ENCODE measurements at regions not wholly inside any gene's neighbourhood (a gene's known extent, or its start where the extent isn't known, plus 50 kb on each side); places are given as distances from the start of the nearest gene placed in this dataset.

DNA sequence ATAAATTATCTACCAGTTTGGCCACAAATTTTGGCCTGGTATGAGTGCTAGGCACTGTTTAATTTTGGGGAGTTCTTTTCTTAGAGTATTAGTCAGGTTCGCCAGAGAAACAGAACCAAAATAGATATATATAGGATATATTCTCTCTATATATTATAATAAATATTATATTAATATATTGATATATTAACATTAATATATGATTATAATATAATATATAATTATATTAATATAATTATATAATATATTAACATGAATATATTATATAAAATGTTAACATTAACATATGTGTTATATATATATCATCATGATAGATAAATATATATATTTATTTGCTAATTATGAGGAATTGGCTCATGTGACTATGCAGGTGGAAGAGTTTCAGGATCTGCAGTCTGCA lies 137.8 kb upstream of the CHRNA7 start:
- Histone ChIP-seq H3K36me3 (ENCODE audit: control insufficient read depth in 1 of 2, insufficient read depth in 2 of 2, low read length in 2 of 2) (no peaks in the 10 kb centered on the region), H3K27me3 (ENCODE audit: low read depth, low read length) (no peaks in the 10 kb centered on the region), H3K9me3 (ENCODE audit: control insufficient read depth in 1 of 2, low read length in 2 of 2) (peaks cover 0 to 5% of the 10 kb centered on the region in 2 donors), H3K4me3 (ENCODE audit: low read depth in 1 of 2, low read length in 2 of 2) (no peak overlapping the region), H3K4me1 (ENCODE audit: control insufficient read depth in 1 of 2, insufficient read depth in 2 of 2, low read length in 2 of 2) (no peaks in the 10 kb centered on the region), H3K27ac (ENCODE audit: low read length) (no peak overlapping the region)

DNA sequence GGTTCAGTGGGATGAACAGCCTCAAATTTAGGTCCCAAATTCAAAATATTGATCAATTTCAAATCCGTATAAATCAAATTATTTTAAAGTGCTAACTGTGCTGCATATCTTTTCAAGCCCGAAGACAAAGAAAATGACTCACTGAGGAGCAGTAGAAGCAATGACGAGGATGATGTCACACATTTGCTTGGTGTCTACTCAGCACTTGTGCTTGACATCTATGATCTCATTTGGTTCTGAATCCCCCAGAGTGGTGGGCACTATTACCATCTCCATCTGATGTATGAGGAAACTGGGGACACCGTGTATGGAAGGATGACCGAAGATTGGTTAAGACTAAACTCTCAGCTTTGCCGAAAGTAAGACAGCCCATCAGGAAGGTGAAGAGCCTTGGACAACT lies 136.5 kb upstream of the CHRNA7 start:
- Histone ChIP-seq H3K4me1 (ENCODE audit: control insufficient read depth in 1 of 2, insufficient read depth in 2 of 2, low read length in 2 of 2) (no peaks in the 10 kb centered on the region), H3K9me3 (ENCODE audit: control insufficient read depth in 1 of 2, low read length in 2 of 2) (peaks cover 0 to 8% of the 10 kb centered on the region in 2 donors), H3K4me3 (ENCODE audit: low read depth in 1 of 2, low read length in 2 of 2) (no peak overlapping the region), H3K27ac (ENCODE audit: low read length) (no peak overlapping the region), H3K27me3 (ENCODE audit: low read depth, low read length) (no peaks in the 10 kb centered on the region), H3K36me3 (ENCODE audit: control insufficient read depth in 1 of 2, insufficient read depth in 2 of 2, low read length in 2 of 2) (no peaks in the 10 kb centered on the region)

DNA sequence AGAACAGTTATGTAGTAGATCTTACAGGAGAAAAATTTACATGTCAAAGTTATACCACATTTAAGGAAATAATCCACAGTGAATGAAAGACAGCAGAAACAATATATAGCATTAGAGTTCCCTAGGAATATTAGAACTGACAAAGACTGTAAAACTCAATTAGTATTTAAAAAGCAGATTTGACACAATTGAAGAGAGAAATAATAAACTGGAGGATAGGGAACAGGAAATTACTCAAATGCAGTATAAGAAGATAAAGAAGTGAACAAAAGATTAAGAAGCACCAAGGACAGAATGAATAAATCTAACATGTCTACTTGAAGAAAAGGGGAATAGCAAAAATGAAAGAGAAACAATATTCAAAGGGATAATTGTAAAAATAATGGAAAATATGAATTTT lies 132.6 kb upstream of the CHRNA7 start:
- Histone ChIP-seq H3K36me3 (ENCODE audit: control insufficient read depth in 1 of 2, insufficient read depth in 2 of 2, low read length in 2 of 2) (no peaks in the 10 kb centered on the region), H3K27ac (ENCODE audit: low read length) (no peak overlapping the region), H3K27me3 (ENCODE audit: low read depth, low read length) (no peaks in the 10 kb centered on the region), H3K4me1 (ENCODE audit: control insufficient read depth in 1 of 2, insufficient read depth in 2 of 2, low read length in 2 of 2) (no peaks in the 10 kb centered on the region), H3K4me3 (ENCODE audit: low read depth in 1 of 2, low read length in 2 of 2) (no peak overlapping the region), H3K9me3 (ENCODE audit: control insufficient read depth in 1 of 2, low read length in 2 of 2) (peaks cover 0 to 11% of the 10 kb centered on the region in 2 donors)

DNA sequence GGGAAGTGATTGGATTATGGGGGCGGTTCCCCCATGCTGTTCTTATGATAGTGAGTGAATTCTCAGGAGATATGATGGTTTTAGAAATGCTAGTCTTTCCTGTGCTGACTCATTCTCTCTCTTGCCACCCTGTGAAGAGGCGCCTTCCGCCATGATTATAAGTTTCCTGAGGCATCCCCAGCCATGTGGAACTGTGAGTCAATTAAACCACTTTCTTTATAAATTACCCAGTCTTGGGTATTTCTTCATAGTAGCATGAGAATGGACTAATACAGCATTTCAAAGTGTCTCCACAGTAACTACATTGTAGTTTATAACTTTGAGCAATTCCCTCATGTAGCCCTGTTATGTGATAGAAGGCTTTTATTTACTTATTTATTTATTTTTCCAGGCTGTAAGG lies 128.8 kb upstream of the CHRNA7 start:
- Histone ChIP-seq H3K27ac (ENCODE audit: low read length) (no peak overlapping the region), H3K4me1 (ENCODE audit: control insufficient read depth in 1 of 2, insufficient read depth in 2 of 2, low read length in 2 of 2) (no peaks in the 10 kb centered on the region), H3K9me3 (ENCODE audit: control insufficient read depth in 1 of 2, low read length in 2 of 2) (peaks cover 0 to 11% of the 10 kb centered on the region in 2 donors), H3K36me3 (ENCODE audit: control insufficient read depth in 1 of 2, insufficient read depth in 2 of 2, low read length in 2 of 2) (no peaks in the 10 kb centered on the region), H3K4me3 (ENCODE audit: low read depth in 1 of 2, low read length in 2 of 2) (no peak overlapping the region), H3K27me3 (ENCODE audit: low read depth, low read length) (no peaks in the 10 kb centered on the region)

DNA sequence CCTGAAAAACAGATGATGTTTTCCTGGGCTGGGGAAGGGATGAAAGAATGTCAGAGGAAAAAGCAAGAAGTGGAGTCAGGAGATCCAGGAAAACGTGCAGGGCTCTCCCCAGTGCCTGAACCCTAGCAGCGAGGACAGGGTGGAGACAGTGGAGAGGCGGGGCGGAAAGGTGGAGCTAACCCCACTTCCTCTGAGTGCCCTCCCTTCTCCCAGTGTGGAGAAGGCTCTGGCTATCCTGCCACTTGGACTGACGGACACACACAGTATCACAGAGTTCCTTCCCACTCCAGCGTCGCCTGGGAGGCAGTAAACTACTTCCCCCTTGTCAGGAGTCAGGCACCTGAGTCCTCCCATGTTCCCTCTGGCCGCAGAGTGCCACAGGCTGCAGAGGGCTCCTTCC lies 125.3 kb upstream of the CHRNA7 start:
- Histone ChIP-seq H3K9me3 (ENCODE audit: control insufficient read depth in 1 of 2, low read length in 2 of 2) (no peaks in the 10 kb centered on the region), H3K27me3 (ENCODE audit: low read depth, low read length) (no peaks in the 10 kb centered on the region), H3K36me3 (ENCODE audit: control insufficient read depth in 1 of 2, insufficient read depth in 2 of 2, low read length in 2 of 2) (no peaks in the 10 kb centered on the region), H3K4me1 (ENCODE audit: control insufficient read depth in 1 of 2, insufficient read depth in 2 of 2, low read length in 2 of 2) (no peaks in the 10 kb centered on the region), H3K27ac (ENCODE audit: low read length) (no peak overlapping the region), H3K4me3 (ENCODE audit: low read depth in 1 of 2, low read length in 2 of 2) (no peak overlapping the region)

DNA sequence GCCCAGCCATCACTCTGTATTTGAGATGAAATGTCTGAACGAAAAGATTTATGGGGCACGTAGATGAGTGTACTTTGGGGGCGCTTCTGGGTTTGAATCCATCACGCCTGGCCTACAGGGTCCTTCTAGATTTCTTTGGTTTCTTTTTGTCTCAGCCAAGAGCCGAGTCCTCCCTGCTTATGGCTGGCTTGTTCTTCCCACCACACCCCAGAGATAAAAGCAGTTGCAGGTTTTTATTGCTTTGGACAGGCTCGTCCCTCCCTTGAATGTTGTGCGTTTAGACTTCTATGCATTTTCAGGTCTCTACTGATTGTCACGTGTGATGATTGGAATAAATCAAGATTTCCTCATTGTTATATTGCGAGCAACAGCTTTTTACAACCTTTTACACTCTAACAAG lies 104.8 kb upstream of the CHRNA7 start:
- Histone ChIP-seq H3K27me3 (ENCODE audit: low read depth, low read length) (no peaks in the 10 kb centered on the region), H3K4me3 (ENCODE audit: low read depth in 1 of 2, low read length in 2 of 2) (no peak overlapping the region), H3K27ac (ENCODE audit: low read length) (no peak overlapping the region), H3K4me1 (ENCODE audit: control insufficient read depth in 1 of 2, insufficient read depth in 2 of 2, low read length in 2 of 2) (no peaks in the 10 kb centered on the region), H3K9me3 (ENCODE audit: control insufficient read depth in 1 of 2, low read length in 2 of 2) (peaks cover 0 to 8% of the 10 kb centered on the region in 2 donors), H3K36me3 (ENCODE audit: control insufficient read depth in 1 of 2, insufficient read depth in 2 of 2, low read length in 2 of 2) (no peaks in the 10 kb centered on the region)

DNA sequence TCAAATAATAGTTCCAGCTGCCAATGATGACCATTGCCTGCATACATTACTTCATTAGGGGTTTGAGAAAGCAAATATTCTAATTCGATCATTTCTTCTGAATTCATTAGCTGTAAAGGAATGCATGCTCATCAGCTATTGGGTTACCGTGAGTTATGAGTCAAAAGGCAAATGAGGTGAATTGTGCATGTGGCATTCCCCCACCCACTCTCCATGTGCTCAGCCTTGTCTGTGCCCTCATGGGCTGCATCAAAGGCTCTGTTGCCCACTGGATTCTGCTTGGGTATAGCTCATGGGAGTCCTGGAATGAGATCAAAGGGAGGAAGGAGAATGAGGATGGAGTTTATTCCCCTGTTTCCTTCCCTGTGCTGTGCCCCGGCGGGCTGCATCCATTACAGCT lies 99.3 kb upstream of the CHRNA7 start:
- no peaks in the 10 kb centered on the region for H3K27me3 ChIP-seq (ENCODE audit: low read depth, low read length)
- no peaks in the 10 kb centered on the region for H3K36me3 ChIP-seq (ENCODE audit: control insufficient read depth in 1 of 2, insufficient read depth in 2 of 2, low read length in 2 of 2)
- H3K4me3 ChIP-seq (ENCODE audit: low read depth in 1 of 2, low read length in 2 of 2) = no peak overlapping the region
- H3K4me1 ChIP-seq (ENCODE audit: control insufficient read depth in 1 of 2, insufficient read depth in 2 of 2, low read length in 2 of 2) = no peaks in the 10 kb centered on the region
- H3K27ac ChIP-seq (ENCODE audit: low read length) = no peak overlapping the region
- no peaks in the 10 kb centered on the region for H3K9me3 ChIP-seq (ENCODE audit: control insufficient read depth in 1 of 2, low read length in 2 of 2)

DNA sequence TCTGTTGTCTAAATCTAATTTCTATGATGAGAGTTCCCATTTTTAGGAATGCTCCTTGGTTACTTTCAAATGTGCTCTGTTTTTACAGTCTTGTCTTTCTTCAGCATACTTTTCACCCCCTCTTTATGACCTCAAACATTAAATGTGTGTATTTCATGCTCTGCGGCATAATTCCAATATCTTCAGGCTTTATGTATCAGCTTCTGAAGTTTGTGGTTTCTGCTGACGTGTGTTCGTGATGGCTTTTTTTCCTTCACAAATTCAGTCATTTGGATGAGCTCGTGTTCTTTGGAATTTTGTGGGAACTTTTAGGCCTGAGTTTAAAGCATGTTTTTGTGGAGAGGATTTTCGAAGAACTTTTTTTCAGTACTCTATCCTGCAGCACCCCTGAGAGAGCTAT lies 97.7 kb upstream of the CHRNA7 start:
- Histone ChIP-seq H3K36me3 (ENCODE audit: control insufficient read depth in 1 of 2, insufficient read depth in 2 of 2, low read length in 2 of 2) (no peaks in the 10 kb centered on the region), H3K4me3 (ENCODE audit: low read depth in 1 of 2, low read length in 2 of 2) (no peak overlapping the region), H3K27me3 (ENCODE audit: low read depth, low read length) (no peaks in the 10 kb centered on the region), H3K9me3 (ENCODE audit: control insufficient read depth in 1 of 2, low read length in 2 of 2) (no peaks in the 10 kb centered on the region), H3K27ac (ENCODE audit: low read length) (no peak overlapping the region), H3K4me1 (ENCODE audit: control insufficient read depth in 1 of 2, insufficient read depth in 2 of 2, low read length in 2 of 2) (no peaks in the 10 kb centered on the region)

DNA sequence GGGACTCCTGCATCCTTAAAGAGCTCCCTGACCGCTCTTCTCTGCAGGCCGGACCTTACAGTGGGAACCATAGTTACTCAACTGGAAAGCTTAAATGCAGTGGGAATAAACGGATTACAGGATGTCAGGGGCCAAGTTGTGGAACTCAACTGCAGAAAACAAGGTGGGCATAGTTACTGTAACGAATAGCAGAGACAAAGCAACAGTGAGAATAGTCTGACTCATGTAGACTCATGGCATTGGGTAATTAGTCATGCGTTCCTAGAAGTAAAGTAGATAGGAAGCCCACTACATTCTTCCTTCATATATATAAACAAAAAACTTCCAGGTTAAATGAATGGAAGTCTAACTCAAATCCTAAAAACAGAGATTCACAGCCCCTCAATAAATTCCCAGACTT lies 95.5 kb upstream of the CHRNA7 start:
- Histone ChIP-seq H3K4me3 (ENCODE audit: low read depth in 1 of 2, low read length in 2 of 2) (no peak overlapping the region), H3K36me3 (ENCODE audit: control insufficient read depth in 1 of 2, insufficient read depth in 2 of 2, low read length in 2 of 2) (no peaks in the 10 kb centered on the region), H3K4me1 (ENCODE audit: control insufficient read depth in 1 of 2, insufficient read depth in 2 of 2, low read length in 2 of 2) (no peaks in the 10 kb centered on the region), H3K27me3 (ENCODE audit: low read depth, low read length) (no peaks in the 10 kb centered on the region), H3K27ac (ENCODE audit: low read length) (no peak overlapping the region), H3K9me3 (ENCODE audit: control insufficient read depth in 1 of 2, low read length in 2 of 2) (no peaks in the 10 kb centered on the region)

DNA sequence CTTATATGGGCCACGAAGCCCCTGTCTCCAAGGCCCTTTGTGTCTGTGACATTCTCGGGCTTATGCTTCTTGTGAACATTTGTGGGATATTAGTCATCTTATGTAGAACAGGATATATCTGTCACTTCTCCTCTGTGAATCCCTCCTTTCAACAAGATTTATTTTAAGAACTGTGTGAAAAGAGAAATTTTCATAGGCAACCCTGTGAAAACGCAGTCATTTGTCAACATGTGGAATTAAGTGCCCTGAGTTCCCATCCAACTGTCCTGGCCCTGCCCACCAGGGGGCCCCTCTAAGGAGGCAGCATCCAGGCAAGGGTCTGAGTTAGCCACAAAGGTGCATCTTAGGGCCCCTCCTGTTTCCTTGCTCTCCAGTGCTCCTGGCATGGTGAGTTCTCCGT lies 76.8 kb upstream of the CHRNA7 start:
- no peak overlapping the region for H3K4me3 ChIP-seq (ENCODE audit: low read depth in 1 of 2, low read length in 2 of 2)
- no peaks in the 10 kb centered on the region for H3K27me3 ChIP-seq (ENCODE audit: low read depth, low read length)
- peaks cover 4% of the 10 kb centered on the region in 2 donors for H3K9me3 ChIP-seq (ENCODE audit: control insufficient read depth in 1 of 2, low read length in 2 of 2)
- H3K27ac ChIP-seq (ENCODE audit: low read length) = no peak overlapping the region
- no peaks in the 10 kb centered on the region for H3K36me3 ChIP-seq (ENCODE audit: control insufficient read depth in 1 of 2, insufficient read depth in 2 of 2, low read length in 2 of 2)
- no peaks in the 10 kb centered on the region for H3K4me1 ChIP-seq (ENCODE audit: control insufficient read depth in 1 of 2, insufficient read depth in 2 of 2, low read length in 2 of 2)

DNA sequence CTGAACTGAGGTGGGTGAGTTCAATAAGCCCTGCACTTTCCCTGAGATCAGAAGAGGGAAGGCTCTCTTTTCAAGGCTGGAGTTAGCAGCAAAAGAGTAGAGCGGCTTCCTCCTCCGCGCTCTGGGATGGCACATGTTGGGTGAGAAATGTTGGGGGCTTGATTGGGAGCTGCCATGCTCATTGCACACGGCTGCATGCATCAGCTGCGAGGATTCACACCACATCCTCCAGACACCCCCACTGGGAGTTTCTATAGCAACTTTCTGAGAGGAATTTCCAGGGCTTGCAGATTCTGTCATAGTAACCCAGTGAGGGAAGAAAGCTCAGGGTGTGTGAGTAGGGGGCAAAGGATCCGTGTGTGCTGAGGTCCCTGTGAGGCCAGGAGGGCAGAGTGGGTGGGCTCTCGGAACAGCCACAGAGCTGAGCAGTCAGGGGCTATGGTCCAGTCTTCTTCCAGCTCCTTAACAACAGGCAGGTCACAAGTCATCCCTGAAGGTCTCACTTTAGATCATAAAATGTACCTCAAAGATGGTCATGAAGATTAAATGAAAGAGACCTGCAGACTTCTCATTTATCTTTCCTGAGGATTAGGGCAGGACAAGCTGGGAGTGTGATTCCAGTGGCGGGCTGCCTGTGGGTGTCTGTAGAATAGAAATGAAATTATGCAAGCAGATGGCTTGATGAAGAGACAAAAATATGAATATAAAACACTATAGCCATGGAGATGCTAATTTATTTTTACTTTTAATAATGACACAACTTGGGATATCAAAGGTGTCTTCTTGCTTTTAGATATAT lies 75.7 kb upstream of the CHRNA7 start:
- peaks cover 4 to 9% of the 10 kb centered on the region in 2 donors for H3K9me3 ChIP-seq (ENCODE audit: control insufficient read depth in 1 of 2, low read length in 2 of 2)
- no peaks in the 10 kb centered on the region for H3K27me3 ChIP-seq (ENCODE audit: low read depth, low read length)
- no peaks in the 10 kb centered on the region for H3K4me1 ChIP-seq (ENCODE audit: control insufficient read depth in 1 of 2, insufficient read depth in 2 of 2, low read length in 2 of 2)

DNA sequence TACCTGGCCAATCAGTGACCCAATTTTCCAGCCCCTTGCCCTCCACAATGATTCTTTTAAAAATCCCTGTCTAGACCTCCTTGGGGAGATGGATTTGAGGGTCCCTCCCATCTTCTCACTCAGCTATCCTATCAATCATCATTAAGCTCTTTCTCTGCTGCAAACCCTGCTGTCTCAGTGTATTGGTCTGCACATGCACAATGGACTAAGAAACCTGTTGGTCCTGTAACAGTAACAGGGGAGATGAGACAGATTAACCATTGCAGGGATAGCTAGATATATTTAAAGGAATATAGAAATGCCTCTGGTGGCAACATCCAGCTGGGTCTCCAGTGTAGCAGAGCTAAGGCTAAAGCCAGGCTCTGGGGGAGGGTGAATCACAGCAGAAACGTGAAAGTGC lies 74.6 kb upstream of the CHRNA7 start:
- H3K4me3 ChIP-seq (ENCODE audit: low read depth in 1 of 2, low read length in 2 of 2) = no peak overlapping the region

More for the DNA sequence above, 75.7 kb upstream of the CHRNA7 start:
- H3K27ac ChIP-seq (ENCODE audit: low read length) = no peak overlapping the region
- no peaks in the 10 kb centered on the region for H3K36me3 ChIP-seq (ENCODE audit: control insufficient read depth in 1 of 2, insufficient read depth in 2 of 2, low read length in 2 of 2)
- H3K4me3 ChIP-seq (ENCODE audit: low read depth in 1 of 2, low read length in 2 of 2) = no peak overlapping the region

More for the DNA sequence above, 74.6 kb upstream of the CHRNA7 start:
- no peak overlapping the region for H3K27ac ChIP-seq (ENCODE audit: low read length)
- no peaks in the 10 kb centered on the region for H3K4me1 ChIP-seq (ENCODE audit: control insufficient read depth in 1 of 2, insufficient read depth in 2 of 2, low read length in 2 of 2)
- H3K36me3 ChIP-seq (ENCODE audit: control insufficient read depth in 1 of 2, insufficient read depth in 2 of 2, low read length in 2 of 2) = no peaks in the 10 kb centered on the region
- peaks cover 4 to 11% of the 10 kb centered on the region in 2 donors for H3K9me3 ChIP-seq (ENCODE audit: control insufficient read depth in 1 of 2, low read length in 2 of 2)
- no peaks in the 10 kb centered on the region for H3K27me3 ChIP-seq (ENCODE audit: low read depth, low read length)

Data from muscle layer of duodenum (tissue), 2 donors.